ENCODE measurements at regions not wholly inside any gene's neighbourhood (a gene's known extent, or its start where the extent isn't known, plus 50 kb on each side); places are given as distances from the start of the nearest gene placed in this dataset.
"Not testable (repeated sequence)": the region's sequence is repeated elsewhere in the genome, so short reads cannot be mapped to it uniquely, and the experiment has no call there.

GRCh38 chr4:3910161-3910950 is 144.2 kb downstream of the ADRA2C start:
- CTCF ChIA-PET, POLR2A ChIA-PET: not testable (repeated sequence)

GRCh38 chr4:3911252-3911856 is 145.2 kb downstream of the ADRA2C start:
- ChIA-PET POLR2A (no interaction called here), CTCF (no interaction called here)

- CTCF ChIA-PET, POLR2A ChIA-PET: not testable (repeated sequence)
Observed at GRCh38 chr4:3914511-3914910, 148.3 kb downstream of the ADRA2C start.

GRCh38 chr4:3919509-3919908 is 153.3 kb downstream of the ADRA2C start:
- POLR2A ChIA-PET, CTCF ChIA-PET: not testable (repeated sequence)

GRCh38 chr4:3921902-3922301 is 155.7 kb downstream of the ADRA2C start:
- CTCF ChIA-PET, POLR2A ChIA-PET: not testable (repeated sequence)

- POLR2A ChIA-PET, CTCF ChIA-PET: not testable (repeated sequence)
Observed at GRCh38 chr4:3925841-3926240, 159.7 kb downstream of the ADRA2C start.

GRCh38 chr4:3926271-3926670 is 160.1 kb downstream of the ADRA2C start:
- CTCF ChIA-PET, result not testable (repeated sequence)

GRCh38 chr4:3926969-3927755 is 161.0 kb downstream of the ADRA2C start:
- CTCF ChIA-PET, POLR2A ChIA-PET: not testable (repeated sequence)

More at GRCh38 chr4:3926271-3926670, 160.1 kb downstream of the ADRA2C start:
- POLR2A ChIA-PET, result not testable (repeated sequence)

GRCh38 chr4:3929431-3929830 is 163.2 kb downstream of the ADRA2C start:
- CTCF ChIA-PET, POLR2A ChIA-PET: not testable (repeated sequence)

- CTCF ChIA-PET, POLR2A ChIA-PET: not testable (repeated sequence)
Observed at GRCh38 chr4:3932734-3933133, 166.5 kb downstream of the ADRA2C start.

GRCh38 chr4:3935406-3935805 is 169.2 kb downstream of the ADRA2C start:
- POLR2A ChIA-PET, CTCF ChIA-PET: not testable (repeated sequence)

- CTCF ChIA-PET, result no interaction called here
- POLR2A ChIA-PET, result no interaction called here
Observed at GRCh38 chr4:3936184-3936583, 170.0 kb downstream of the ADRA2C start.

- POLR2A ChIA-PET, CTCF ChIA-PET: not testable (repeated sequence)
Observed at GRCh38 chr4:3937849-3938562, 171.8 kb downstream of the ADRA2C start.

- POLR2A ChIA-PET, CTCF ChIA-PET: not testable (repeated sequence)
Observed at GRCh38 chr4:3938676-3939075, 172.5 kb downstream of the ADRA2C start.

- CTCF ChIA-PET, POLR2A ChIA-PET: not testable (repeated sequence)
Observed at GRCh38 chr4:3939954-3940591, 173.9 kb downstream of the ADRA2C start.

- CTCF ChIA-PET, result interaction anchor here (0.7 kb wide), 1 partner anchor 241 kb away, joined by 3 read pairs; no protein-coding TSS in a partner anchor
- POLR2A ChIA-PET, result not testable (repeated sequence)
Observed at GRCh38 chr4:3941735-3942522, 175.7 kb downstream of the ADRA2C start.

GRCh38 chr4:3942569-3942971 is 176.4 kb downstream of the ADRA2C start:
- CTCF ChIA-PET, result interaction anchor here (0.7 kb wide), 1 partner anchor 240 kb away, joined by 3 read pairs; no protein-coding TSS in a partner anchor
- POLR2A ChIA-PET, result not testable (repeated sequence)

GRCh38 chr4:3943051-3943450 is 176.9 kb downstream of the ADRA2C start:
- POLR2A ChIA-PET, CTCF ChIA-PET: not testable (repeated sequence)

All from activated CD8-positive, alpha-beta memory T cell treated with anti-CD3 and anti-CD28 coated beads for 36 hours (primary cell).